HG02970 (cell line): ENCODE measurements at regions not wholly inside any gene's neighbourhood (a gene's known extent, or its start where the extent isn't known, plus 50 kb on each side); places are given as distances from the start of the nearest gene placed in this dataset.

ENCODE experiments used
- ATAC-seq: cut with Tn5 transposase; IDR thresholded peaks from one replicate; pipeline ENCODE4 v1.9.1; 2021; ENCODE audit warnings: mild to moderate bottlenecking, moderate library complexity, moderate number of reproducible peaks; ENCODE audit not compliant: unreplicated experiment, low FRiP score

- ATAC-seq = no peak
These were observed 194.2 kb upstream of the MEX3C start for GRCh38 chr18:51391731-51392130.

- ATAC-seq = no peak
These were observed 200.0 kb upstream of the MEX3C start for GRCh38 chr18:51397347-51397962.

- no peak for ATAC-seq
These were observed 200.6 kb upstream of the MEX3C start for GRCh38 chr18:51398104-51398503.

GRCh38 chr18:51399491-51400122 is 202.1 kb upstream of the MEX3C start:
- ATAC-seq = no peak

- no peak for ATAC-seq
These were observed 203.2 kb upstream of the MEX3C start for GRCh38 chr18:51400721-51401120.

GRCh38 chr18:51401912-51402311 is 204.4 kb upstream of the MEX3C start:
- no peak for ATAC-seq

GRCh38 chr18:51404620-51405019 is 207.1 kb upstream of the MEX3C start:
- no peak for ATAC-seq

GRCh38 chr18:51405683-51406477 is 208.4 kb upstream of the MEX3C start:
- ATAC-seq = no peak

- no peak for ATAC-seq
These were observed 220.4 kb upstream of the MEX3C start for GRCh38 chr18:51417643-51418483.

- ATAC-seq = no peak
These were observed 228.0 kb upstream of the MEX3C start for GRCh38 chr18:51425475-51425874.

- no peak for ATAC-seq
These were observed 228.4 kb upstream of the MEX3C start for GRCh38 chr18:51425889-51426288.

- no peak for ATAC-seq
These were observed 229.5 kb upstream of the MEX3C start for GRCh38 chr18:51426996-51427395.

- no peak for ATAC-seq
These were observed 232.2 kb upstream of the MEX3C start for GRCh38 chr18:51429644-51430043.

- no peak for ATAC-seq
These were observed 233.1 kb upstream of the MEX3C start for GRCh38 chr18:51430538-51430937.

- no peak for ATAC-seq
These were observed 235.8 kb upstream of the MEX3C start for GRCh38 chr18:51433296-51433695.

GRCh38 chr18:51433881-51434280 is 236.4 kb upstream of the MEX3C start:
- no peak for ATAC-seq

- no peak for ATAC-seq
These were observed 240.1 kb upstream of the MEX3C start for GRCh38 chr18:51437280-51438271.

GRCh38 chr18:51438797-51439350 is 241.4 kb upstream of the MEX3C start:
- ATAC-seq = no peak

GRCh38 chr18:51442012-51442411 is 244.5 kb upstream of the MEX3C start:
- no peak for ATAC-seq
